Endothelial cell of umbilical vein (primary cell): ENCODE measurements at regions not wholly inside any gene's neighbourhood (a gene's known extent, or its start where the extent isn't known, plus 50 kb on each side); places are given as distances from the start of the nearest gene placed in this dataset.

Experiments
- BruUV-seq: library from RNA; stranded (reverse); fragments of 400-500 nt; replicated peaks from 2 replicates; lab custom pipeline; 2021; lab: Mats Ljungman, UMichigan
- CTCF ChIA-PET: fragments of 300-600, 350-600 bp; sonication (Branson Sonifier 250); formaldehyde crosslinking; loops from one replicate; lab custom pipeline; 2021; ENCODE audit warnings: antibody characterized with exemption, inconsistent platforms; lab: Charles Lee
- POLR2A ChIA-PET: fragments of 300-600, 350-600 bp; sonication (Branson Sonifier 250); formaldehyde crosslinking; loops from one replicate; lab custom pipeline; 2021; ENCODE audit warnings: antibody characterized with exemption, inconsistent platforms; lab: Charles Lee
- DNase-seq: peaks from one replicate; pipeline ENCODE4 v3.0.0-alpha.2; 2011; ENCODE audit warnings: low read depth, low spot score
- FAIRE-seq: peaks from 2 replicates; lab custom pipeline; 2011; peaks lifted over from hg19 to GRCh38; lab: Jason Lieb, UNC
- H2AFZ ChIP-seq: 2 replicates; pipeline ENCODE4 v1.6.0; 2012; ENCODE audit warnings: low read depth, low read length, control low read depth, inconsistent platforms
- H3K27ac ChIP-seq: 2 replicates; pipeline ENCODE4 v1.5.1; 2011; ENCODE audit warnings: low read depth, mild to moderate bottlenecking, control low read depth, low read length, moderate library complexity; ENCODE audit not compliant: insufficient read depth
- H3K27me3 ChIP-seq, 2 experiments: 2 replicates each; pipeline versions ENCODE4 v1.6.0 to v1.6.1; 2011; ENCODE audit warnings: low read length in 2 of 2, mixed read lengths in 1 of 2; ENCODE audit not compliant: control insufficient read depth in 2 of 2, insufficient read depth in 2 of 2
- H3K36me3 ChIP-seq, 2 experiments: 2 replicates in 1 of 2; 3 replicates in 1 of 2; pipeline ENCODE4 v1.5.1; 2011; ENCODE audit warnings: low read length in 2 of 2, mild to moderate bottlenecking in 1 of 2, moderate library complexity in 1 of 2; ENCODE audit not compliant: control insufficient read depth in 2 of 2, insufficient read depth in 2 of 2; ENCODE audit errors: extremely low read depth in 1 of 2
- H3K4me1 ChIP-seq: 3 replicates; pipeline ENCODE4 v1.5.1; 2011; ENCODE audit warnings: mild to moderate bottlenecking, low read length; ENCODE audit not compliant: control insufficient read depth, insufficient read depth; ENCODE audit errors: extremely low read depth
- H3K4me2 ChIP-seq: 2 replicates; pipeline ENCODE4 v1.6.1; 2011; ENCODE audit warnings: low read length, control low read depth, mixed read lengths; ENCODE audit not compliant: insufficient read depth
- H3K4me3 ChIP-seq, 3 experiments: fragments of 200-600 bp in 1 of 3; sonication (generic), shearing (Covaris generic) in 1 of 3; replicated peaks in 1 of 3; 2 replicates each; pipeline ENCODE4 v1.5.1; 2011 to 2016; ENCODE audit warnings: control low read depth in 3 of 3, low read length in 3 of 3, mild to moderate bottlenecking in 2 of 3, inconsistent platforms in 1 of 3, low read depth in 1 of 3, moderate library complexity in 1 of 3; ENCODE audit not compliant: insufficient read depth in 1 of 3
- H3K79me2 ChIP-seq: 2 replicates; pipeline ENCODE4 v1.6.0; 2012; ENCODE audit warnings: low read length, inconsistent platforms; ENCODE audit not compliant: control insufficient read depth, insufficient read depth
- H3K9ac ChIP-seq: replicated peaks from 2 replicates; pipeline ENCODE3; 2011; ENCODE audit warnings: low read length, control low read depth; ENCODE audit not compliant: insufficient read depth; ENCODE audit errors: extremely low read depth
- H3K9me1 ChIP-seq: replicated peaks from 3 replicates; pipeline ENCODE4 v1.6.0; 2011; ENCODE audit warnings: mild to moderate bottlenecking, low read length; ENCODE audit not compliant: control insufficient read depth, insufficient read depth; ENCODE audit errors: extremely low read depth
- H3K9me3 ChIP-seq: replicated peaks from 2 replicates; pipeline ENCODE4 v1.5.1; 2012; ENCODE audit warnings: low read length, inconsistent platforms; ENCODE audit not compliant: control insufficient read depth, insufficient read depth
- H4K20me1 ChIP-seq: replicated peaks from 2 replicates; pipeline ENCODE3; 2011; ENCODE audit warnings: mild to moderate bottlenecking, low read length; ENCODE audit not compliant: control insufficient read depth, insufficient read depth; ENCODE audit errors: extremely low read depth
- CTCF ChIP-seq, 2 donors: IDR thresholded peaks; 1 replicate in 1 of 2; 2 replicates in 1 of 2; pipeline ENCODE4 v1.5.1; 2011; ENCODE audit warnings: low read length in 2 of 2, mild to moderate bottlenecking in 2 of 2, moderate library complexity in 2 of 2, control low read depth in 1 of 2, inconsistent platforms in 1 of 2, low read depth in 1 of 2; ENCODE audit not compliant: insufficient read depth in 1 of 2; ENCODE audit errors: extremely low read depth in 1 of 2
- EZH2 ChIP-seq: IDR thresholded peaks from 2 replicates; pipeline ENCODE4 v1.6.1; 2012; ENCODE audit warnings: borderline replicate concordance, low read depth, mild to moderate bottlenecking, moderate library complexity, low read length, inconsistent platforms; ENCODE audit not compliant: severe bottlenecking
- FOS ChIP-seq: IDR thresholded peaks from 2 replicates; pipeline ENCODE4 v1.6.1; 2011; ENCODE audit warnings: mild to moderate bottlenecking, low read length, moderate library complexity, borderline replicate concordance; ENCODE audit not compliant: insufficient read depth
- GATA2 ChIP-seq: IDR thresholded peaks from 2 replicates; pipeline ENCODE4 v1.7.0; 2011; ENCODE audit warnings: low read depth, mild to moderate bottlenecking, moderate library complexity, mixed read lengths, low read length; ENCODE audit not compliant: insufficient read length, insufficient read depth
- JUN ChIP-seq: IDR thresholded peaks from 2 replicates; pipeline ENCODE4 v1.6.1; 2011; ENCODE audit warnings: borderline replicate concordance, low read depth; ENCODE audit not compliant: insufficient read length, insufficient read depth
- MYC ChIP-seq: IDR thresholded peaks from one replicate; pipeline ENCODE4 v1.6.1; 2011; ENCODE audit warnings: mild to moderate bottlenecking, low read depth, low read length
- POLR2A ChIP-seq: IDR thresholded peaks from 2 replicates; pipeline ENCODE4 v1.6.1; 2012; ENCODE audit warnings: low read depth, mild to moderate bottlenecking, control low read depth, low read length
- POLR2AphosphoS5 ChIP-seq: IDR thresholded peaks from 2 replicates; pipeline ENCODE4 v1.6.1; 2012; ENCODE audit warnings: low read depth, mild to moderate bottlenecking, control low read depth, low read length, moderate library complexity; ENCODE audit not compliant: insufficient read depth
- dilution Hi-C: fragments of 300-500 bp; cut with MboI; formaldehyde crosslinking; loops from one replicate; pipeline ENCODE4 v1.15.0; 2019; ENCODE audit warnings: low sequenced_read_pairs; ENCODE audit not compliant: extremely low pct_ligation_motif_present
- intact Hi-C: fragments of 100-400 bp; cut with micrococcal nuclease; formaldehyde crosslinking; loops from one replicate; pipeline ENCODE4 v1.10.0; 2022
- TF ChIP-seq, protein P1 (sequence below): IDR thresholded peaks from 2 replicates; pipeline ENCODE4 v1.6.1; 2011; ENCODE audit not compliant: insufficient read depth, insufficient read length

- no peak for DNase-seq
- intact Hi-C loops (no loop called here), dilution Hi-C loops (no loop called here)
- Histone ChIP-seq H3K9ac (no peak overlapping the region), H3K4me2 (no peak overlapping the region), H3K27ac (no peak overlapping the region), H4K20me1 (no peaks in the 10 kb centered on the region), H3K27me3 (peaks cover 3% of the 10 kb centered on the region in 2 experiments), H3K79me2 (no peaks in the 10 kb centered on the region), H3K9me1 (no peaks in the 10 kb centered on the region), H3K9me3 (no peaks in the 10 kb centered on the region), H3K4me3 (no peak overlapping the region), H3K36me3 (no peaks in the 10 kb centered on the region), H2AFZ (no peak overlapping the region), H3K4me1 (no peaks in the 10 kb centered on the region)
- no peak for FAIRE-seq
- ChIA-PET CTCF (no interaction called here), POLR2A (no interaction called here)
- no peak for TF ChIP-seq POLR2A
- no peak for TF ChIP-seq MYC
- TF ChIP-seq GATA2, result no peak
- no peak for TF ChIP-seq FOS
- no peak for TF ChIP-seq POLR2AphosphoS5
- no peak for TF ChIP-seq JUN
- no peak for TF ChIP-seq CTCF (IDR thresholded peaks at IDR 0.05; ENCODE audit: extremely low read depth in 1 of 2, insufficient read depth in 1 of 2, low read depth in 1 of 2, low read length in 2 of 2)
- TF ChIP-seq EZH2, result no peak
- TF ChIP-seq, protein P1, sequence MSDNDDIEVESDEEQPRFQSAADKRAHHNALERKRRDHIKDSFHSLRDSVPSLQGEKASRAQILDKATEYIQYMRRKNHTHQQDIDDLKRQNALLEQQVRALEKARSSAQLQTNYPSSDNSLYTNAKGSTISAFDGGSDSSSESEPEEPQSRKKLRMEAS, result no peak
- no TSS peak for BruUV-seq
Measured at GRCh38 chr5:51625224-51625968, 242.1 kb downstream of the ISL1 start.
